HepG2 (cell line): ENCODE measurements at regions not wholly inside any gene's neighbourhood (a gene's known extent, or its start where the extent isn't known, plus 50 kb on each side); places are given as distances from the start of the nearest gene placed in this dataset.

Source experiments
- ATF7-NPFF ChIP-seq: sonication (generic); formaldehyde crosslinking; IDR thresholded peaks from 2 replicates; pipeline ENCODE4 v1.8.1; 2023; ENCODE audit warnings: mild to moderate bottlenecking, low read depth, missing genetic modification reagents, moderate library complexity
- BHLHE40 ChIP-seq: IDR thresholded peaks from 2 replicates; pipeline ENCODE4 v1.6.1; 2011; ENCODE audit warnings: low read length, improper control_type of control experiment
- CBX2 ChIP-seq, 2 experiments: fragments of 200-600 bp in 1 of 2; sonication (generic); formaldehyde crosslinking in 1 of 2; IDR thresholded peaks; 2 replicates each; pipeline versions ENCODE4 v1.7.0 to v1.8.1; 2018 to 2022; ENCODE audit warnings: low read depth in 2 of 2, low read length in 1 of 2, mild to moderate bottlenecking in 1 of 2, missing genetic modification reagents in 1 of 2
- CCDC6 ChIP-seq: sonication (generic); formaldehyde crosslinking; IDR thresholded peaks from 2 replicates; pipeline ENCODE4 v1.8.1; 2022; ENCODE audit warnings: mild to moderate bottlenecking, missing genetic modification reagents, moderate library complexity
- HDAC2 ChIP-seq: sonication (generic); formaldehyde crosslinking; IDR thresholded peaks from 2 replicates; pipeline ENCODE4 v1.4.0; 2020; ENCODE audit warnings: missing genetic modification reagents
- HMGA1 ChIP-seq: sonication (generic); formaldehyde crosslinking; conservative IDR thresholded peaks from 2 replicates; pipeline ENCODE4 v1.4.0; 2020; ENCODE audit warnings: missing genetic modification reagents
- NCOA1 ChIP-seq: sonication (generic); formaldehyde crosslinking; IDR thresholded peaks from 2 replicates; pipeline ENCODE4 v1.9.0; 2021; ENCODE audit warnings: missing genetic modification reagents
- RELA ChIP-seq: sonication (generic); formaldehyde crosslinking; IDR thresholded peaks from 2 replicates; pipeline ENCODE4 v1.4.0; 2020; ENCODE audit warnings: missing genetic modification reagents
- SP2 ChIP-seq: sonication (generic); formaldehyde crosslinking; IDR thresholded peaks from 2 replicates; pipeline ENCODE4 v1.5.1; 2020; ENCODE audit warnings: mild to moderate bottlenecking, missing genetic modification reagents
- ZNF766 ChIP-seq: sonication (generic); formaldehyde crosslinking; IDR thresholded peaks from 2 replicates; pipeline ENCODE4 v1.5.0; 2020; ENCODE audit warnings: missing genetic modification reagents, borderline replicate concordance
- TF ChIP-seq, protein P1 (sequence below): sonication (generic); formaldehyde crosslinking; IDR thresholded peaks from 2 replicates; pipeline ENCODE4 v1.8.0; 2022; ENCODE audit warnings: mild to moderate bottlenecking, missing genetic modification reagents
- TF ChIP-seq, protein P2 (sequence below), 2 experiments: fragments of 450-650 bp in 1 of 2; sonication (generic) in 1 of 2; formaldehyde crosslinking in 1 of 2; IDR thresholded peaks; 2 replicates each; pipeline versions ENCODE4 v1.6.1 to v1.8.0; 2016 to 2022; ENCODE audit warnings: antibody characterized with exemption in 1 of 2, mild to moderate bottlenecking in 1 of 2, missing genetic modification reagents in 1 of 2

DNA sequence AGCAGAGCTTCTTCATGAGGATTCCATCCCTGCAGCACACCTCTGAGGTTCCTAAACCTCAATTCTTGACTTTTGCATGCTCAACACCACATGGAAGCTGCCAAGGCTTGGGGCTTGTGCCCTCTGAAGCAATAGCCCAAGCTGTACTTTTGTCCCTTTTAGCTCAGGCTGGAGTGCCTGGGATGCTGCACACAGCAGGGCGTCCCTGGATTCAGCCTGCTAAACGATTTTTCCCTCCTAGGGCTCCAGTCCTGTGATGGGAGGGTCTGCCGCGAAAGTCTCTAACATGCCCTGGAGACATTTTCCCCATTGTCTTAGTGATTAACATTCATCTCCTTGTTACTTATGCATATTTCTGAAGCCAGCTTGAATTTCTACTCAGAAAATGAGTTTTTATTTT, 98.3 kb downstream of the SLITRK5 start:
- TF ChIP-seq CCDC6, result no peak
- no peak for TF ChIP-seq BHLHE40
- TF ChIP-seq CBX2 (IDR thresholded peaks at IDR 0.05; ENCODE audit: low read depth, low read length), result no peak
- TF ChIP-seq CBX2 (CRISPR knock-in tag; IDR thresholded peaks at IDR 0.05; ENCODE audit: low read depth), result no peak
- TF ChIP-seq NCOA1 (CRISPR knock-in tag), result no peak
- TF ChIP-seq, protein P1, sequence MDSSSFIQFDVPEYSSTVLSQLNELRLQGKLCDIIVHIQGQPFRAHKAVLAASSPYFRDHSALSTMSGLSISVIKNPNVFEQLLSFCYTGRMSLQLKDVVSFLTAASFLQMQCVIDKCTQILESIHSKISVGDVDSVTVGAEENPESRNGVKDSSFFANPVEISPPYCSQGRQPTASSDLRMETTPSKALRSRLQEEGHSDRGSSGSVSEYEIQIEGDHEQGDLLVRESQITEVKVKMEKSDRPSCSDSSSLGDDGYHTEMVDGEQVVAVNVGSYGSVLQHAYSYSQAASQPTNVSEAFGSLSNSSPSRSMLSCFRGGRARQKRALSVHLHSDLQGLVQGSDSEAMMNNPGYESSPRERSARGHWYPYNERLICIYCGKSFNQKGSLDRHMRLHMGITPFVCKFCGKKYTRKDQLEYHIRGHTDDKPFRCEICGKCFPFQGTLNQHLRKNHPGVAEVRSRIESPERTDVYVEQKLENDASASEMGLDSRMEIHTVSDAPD (CRISPR knock-in tag), result no peak
- TF ChIP-seq HMGA1 (CRISPR knock-in tag), result no peak
- no peak for TF ChIP-seq SP2 (CRISPR knock-in tag)
- no peak for TF ChIP-seq HDAC2
- TF ChIP-seq RELA, result no peak
- TF ChIP-seq ZNF766 (CRISPR knock-in tag), result no peak
- TF ChIP-seq, protein P2, sequence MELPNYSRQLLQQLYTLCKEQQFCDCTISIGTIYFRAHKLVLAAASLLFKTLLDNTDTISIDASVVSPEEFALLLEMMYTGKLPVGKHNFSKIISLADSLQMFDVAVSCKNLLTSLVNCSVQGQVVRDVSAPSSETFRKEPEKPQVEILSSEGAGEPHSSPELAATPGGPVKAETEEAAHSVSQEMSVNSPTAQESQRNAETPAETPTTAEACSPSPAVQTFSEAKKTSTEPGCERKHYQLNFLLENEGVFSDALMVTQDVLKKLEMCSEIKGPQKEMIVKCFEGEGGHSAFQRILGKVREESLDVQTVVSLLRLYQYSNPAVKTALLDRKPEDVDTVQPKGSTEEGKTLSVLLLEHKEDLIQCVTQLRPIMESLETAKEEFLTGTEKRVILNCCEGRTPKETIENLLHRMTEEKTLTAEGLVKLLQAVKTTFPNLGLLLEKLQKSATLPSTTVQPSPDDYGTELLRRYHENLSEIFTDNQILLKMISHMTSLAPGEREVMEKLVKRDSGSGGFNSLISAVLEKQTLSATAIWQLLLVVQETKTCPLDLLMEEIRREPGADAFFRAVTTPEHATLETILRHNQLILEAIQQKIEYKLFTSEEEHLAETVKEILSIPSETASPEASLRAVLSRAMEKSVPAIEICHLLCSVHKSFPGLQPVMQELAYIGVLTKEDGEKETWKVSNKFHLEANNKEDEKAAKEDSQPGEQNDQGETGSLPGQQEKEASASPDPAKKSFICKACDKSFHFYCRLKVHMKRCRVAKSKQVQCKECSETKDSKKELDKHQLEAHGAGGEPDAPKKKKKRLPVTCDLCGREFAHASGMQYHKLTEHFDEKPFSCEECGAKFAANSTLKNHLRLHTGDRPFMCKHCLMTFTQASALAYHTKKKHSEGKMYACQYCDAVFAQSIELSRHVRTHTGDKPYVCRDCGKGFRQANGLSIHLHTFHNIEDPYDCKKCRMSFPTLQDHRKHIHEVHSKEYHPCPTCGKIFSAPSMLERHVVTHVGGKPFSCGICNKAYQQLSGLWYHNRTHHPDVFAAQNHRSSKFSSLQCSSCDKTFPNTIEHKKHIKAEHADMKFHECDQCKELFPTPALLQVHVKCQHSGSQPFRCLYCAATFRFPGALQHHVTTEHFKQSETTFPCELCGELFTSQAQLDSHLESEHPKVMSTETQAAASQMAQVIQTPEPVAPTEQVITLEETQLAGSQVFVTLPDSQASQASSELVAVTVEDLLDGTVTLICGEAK (IDR thresholded peaks at IDR 0.05), result no peak
- TF ChIP-seq, protein P2 (CRISPR knock-in tag; IDR thresholded peaks at IDR 0.05), result no peak
- no peak for TF ChIP-seq ATF7-NPFF
